ENCODE measurements at regions not wholly inside any gene's neighbourhood (a gene's known extent, or its start where the extent isn't known, plus 50 kb on each side); places are given as distances from the start of the nearest gene placed in this dataset.

- DNase-seq (ENCODE audit: extremely low read depth in 1 of 11, low read depth in 9 of 11, low spot score in 4 of 11), result no peak
Observed at GRCh38 chr9:115379719-115380118, 261.8 kb upstream of the TNC start.

- no peak for DNase-seq (ENCODE audit: extremely low read depth in 1 of 11, low read depth in 9 of 11, low spot score in 4 of 11)
Observed at GRCh38 chr9:115382865-115383264, 264.9 kb upstream of the TNC start.

DNA sequence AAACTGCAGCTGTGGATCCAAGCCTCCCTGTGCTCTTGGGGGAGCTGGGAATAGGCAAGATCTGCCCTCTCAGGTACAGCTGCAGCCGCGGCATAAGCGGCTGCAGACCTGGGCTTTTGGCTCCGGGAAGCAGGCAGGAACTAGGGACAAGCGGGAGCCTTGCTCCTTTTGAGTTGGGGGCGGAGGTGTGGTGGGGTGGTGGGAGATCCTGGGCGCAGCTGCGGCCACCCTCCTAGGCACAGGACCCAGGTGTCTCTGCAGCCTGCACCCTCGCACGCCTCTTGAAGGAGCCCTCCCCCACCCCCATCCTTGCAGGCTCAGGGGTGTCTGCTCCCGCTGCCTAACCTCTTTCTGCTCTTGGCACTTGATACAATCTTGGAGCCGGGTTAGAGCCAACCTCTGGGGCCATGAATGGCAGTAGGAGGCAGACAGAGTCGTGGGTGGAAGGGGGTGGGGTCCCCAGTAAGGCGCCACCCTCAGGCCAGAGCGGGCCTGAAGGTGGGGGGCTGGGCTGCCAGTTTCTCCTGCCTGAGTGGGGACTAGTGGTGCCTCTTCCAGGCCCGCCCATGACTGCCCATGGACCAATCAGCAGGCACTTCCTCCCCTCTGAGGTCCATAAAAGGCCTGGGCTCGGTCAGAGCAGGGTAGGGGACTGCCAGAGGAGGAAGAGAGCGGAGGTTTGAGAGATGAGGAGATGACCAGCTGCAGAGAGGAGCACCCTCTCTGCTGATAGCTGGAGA lies 267.6 kb upstream of the TNC start:
- DNase-seq (ENCODE audit: extremely low read depth in 1 of 11, low read depth in 9 of 11, low spot score in 4 of 11), result no peak

DNA sequence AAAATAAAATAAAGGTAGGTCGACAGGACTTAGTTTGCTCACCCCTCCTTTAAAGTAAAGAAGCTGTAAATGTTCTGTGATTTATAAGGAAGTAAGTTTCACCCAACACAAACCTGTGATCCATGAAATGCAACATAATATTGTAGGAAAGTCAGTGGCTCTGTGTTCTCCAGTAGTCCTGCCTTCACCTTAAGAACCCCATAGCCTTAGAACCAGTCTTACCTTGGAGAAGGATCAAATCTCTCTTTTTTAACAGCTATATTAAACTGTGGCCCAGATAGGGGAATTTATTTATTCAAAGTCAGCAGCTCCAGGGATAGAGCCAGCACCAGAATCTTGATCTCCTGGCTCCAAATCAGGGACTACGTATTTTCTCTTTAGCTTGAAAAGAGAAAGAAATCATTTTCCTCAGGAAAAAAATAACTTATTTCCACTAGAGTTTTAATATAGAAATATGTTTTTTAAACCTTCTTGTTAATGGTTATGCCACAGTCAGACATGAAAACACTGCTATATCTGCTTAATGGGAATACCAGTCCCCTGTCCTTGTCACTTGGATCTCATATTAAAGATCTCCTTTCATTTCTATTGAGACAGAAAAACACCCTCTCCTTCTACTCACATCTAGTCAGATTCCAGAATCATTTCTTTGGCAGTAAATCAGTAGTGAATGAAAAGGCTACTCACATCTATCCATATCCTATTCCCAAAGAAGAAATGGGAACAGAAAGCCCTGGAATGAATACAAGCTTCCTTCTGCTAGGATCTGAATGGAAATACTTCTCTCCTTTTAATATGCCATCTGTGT lies 269.2 kb upstream of the TNC start:
- DNase-seq (ENCODE audit: extremely low read depth in 1 of 11, low read depth in 9 of 11, low spot score in 4 of 11), result no peak

GRCh38 chr9:115391168-115391825 lies 273.3 kb upstream of the TNC start:
- DNase-seq (ENCODE audit: extremely low read depth in 1 of 11, low read depth in 9 of 11, low spot score in 4 of 11), result peak in 6 of 11 donors; percentile 33 to 68 (median 49)

DNA sequence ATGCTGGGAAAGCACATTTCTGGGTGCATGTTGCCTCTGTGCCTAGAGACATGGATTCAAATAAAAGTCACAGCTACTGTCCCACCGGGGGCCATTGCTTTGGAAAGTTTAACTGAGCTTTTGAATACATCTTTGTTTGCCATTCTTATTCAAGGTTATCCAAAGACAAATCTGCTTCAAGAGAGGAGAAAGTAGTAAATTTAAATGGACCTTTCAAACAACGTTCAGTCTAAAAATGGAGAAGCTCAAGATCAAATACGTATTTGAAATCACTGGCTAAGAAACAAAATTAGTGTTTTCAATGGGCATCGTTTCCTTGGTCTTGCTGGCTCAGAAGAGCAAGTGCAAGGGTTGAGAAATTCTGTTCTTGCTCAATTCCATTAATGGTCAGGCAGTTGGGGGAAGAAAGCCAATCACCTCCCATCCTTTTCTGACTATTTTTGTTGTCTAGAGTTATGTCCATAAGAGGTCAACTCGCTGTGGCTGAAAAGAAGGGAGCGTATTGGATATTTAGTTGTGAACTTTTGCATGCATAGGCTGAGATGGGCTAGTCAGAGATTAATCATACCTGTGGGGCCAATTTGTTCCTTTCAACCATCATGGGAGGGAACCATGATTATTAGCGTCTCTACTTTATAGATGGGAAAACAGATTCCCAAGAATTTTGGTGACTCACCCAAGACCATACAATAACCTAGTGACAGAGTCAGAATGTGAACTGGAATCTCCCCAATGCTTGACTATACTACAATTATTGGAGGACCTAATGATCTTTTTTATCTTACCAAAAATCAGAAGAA lies 276.2 kb upstream of the TNC start:
- DNase-seq (ENCODE audit: extremely low read depth in 1 of 11, low read depth in 9 of 11, low spot score in 4 of 11), result no peak

DNA sequence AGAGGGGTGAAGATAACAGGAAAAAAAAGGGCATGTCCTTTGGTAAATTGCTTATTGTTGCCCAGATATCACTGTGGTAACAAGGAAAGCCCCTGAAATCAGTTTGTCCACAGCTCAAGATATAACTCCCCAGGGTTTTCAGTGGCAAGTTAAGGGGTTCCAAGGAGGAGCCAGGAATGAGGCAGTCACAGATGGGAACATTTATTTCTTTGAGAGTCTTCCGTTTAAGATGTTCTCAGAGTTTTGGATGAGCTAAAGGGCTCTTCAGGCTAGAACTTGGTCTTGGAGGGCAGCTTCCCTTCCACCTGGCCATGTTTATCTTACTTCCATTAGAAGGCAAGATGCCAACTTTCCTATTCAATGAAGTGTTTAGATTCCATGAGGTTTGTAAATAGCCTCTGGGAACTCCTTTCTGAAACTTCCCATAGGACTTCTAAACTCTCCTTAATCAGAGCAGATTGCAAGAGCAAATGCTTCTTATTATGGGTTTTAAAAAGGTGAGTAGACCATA lies 277.6 kb upstream of the TNC start:
- DNase-seq (ENCODE audit: extremely low read depth in 1 of 11, low read depth in 9 of 11, low spot score in 4 of 11), result no peak

DNA sequence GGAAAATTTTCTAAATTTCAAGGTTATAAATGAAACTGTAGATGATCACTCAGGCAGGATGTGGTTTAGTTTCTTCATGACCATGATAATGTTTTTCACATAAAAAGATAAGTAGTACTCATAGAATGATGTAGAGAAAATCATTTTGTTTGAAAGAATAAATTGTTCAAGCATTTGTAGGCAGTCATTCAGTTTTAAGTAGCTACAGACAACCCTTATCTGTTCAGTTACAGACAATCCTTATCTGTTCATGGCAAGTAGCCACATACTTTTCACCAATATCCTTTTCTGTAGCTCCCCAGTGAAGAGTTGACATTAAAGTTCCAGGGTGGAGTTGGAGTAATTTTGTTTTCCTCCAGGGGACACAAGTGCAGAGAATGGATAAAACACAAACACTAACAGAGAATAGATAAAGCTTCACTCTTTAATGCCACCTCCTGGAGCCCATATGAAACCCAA lies 278.1 kb upstream of the TNC start:
- no peak for DNase-seq (ENCODE audit: extremely low read depth in 1 of 11, low read depth in 9 of 11, low spot score in 4 of 11)

DNA sequence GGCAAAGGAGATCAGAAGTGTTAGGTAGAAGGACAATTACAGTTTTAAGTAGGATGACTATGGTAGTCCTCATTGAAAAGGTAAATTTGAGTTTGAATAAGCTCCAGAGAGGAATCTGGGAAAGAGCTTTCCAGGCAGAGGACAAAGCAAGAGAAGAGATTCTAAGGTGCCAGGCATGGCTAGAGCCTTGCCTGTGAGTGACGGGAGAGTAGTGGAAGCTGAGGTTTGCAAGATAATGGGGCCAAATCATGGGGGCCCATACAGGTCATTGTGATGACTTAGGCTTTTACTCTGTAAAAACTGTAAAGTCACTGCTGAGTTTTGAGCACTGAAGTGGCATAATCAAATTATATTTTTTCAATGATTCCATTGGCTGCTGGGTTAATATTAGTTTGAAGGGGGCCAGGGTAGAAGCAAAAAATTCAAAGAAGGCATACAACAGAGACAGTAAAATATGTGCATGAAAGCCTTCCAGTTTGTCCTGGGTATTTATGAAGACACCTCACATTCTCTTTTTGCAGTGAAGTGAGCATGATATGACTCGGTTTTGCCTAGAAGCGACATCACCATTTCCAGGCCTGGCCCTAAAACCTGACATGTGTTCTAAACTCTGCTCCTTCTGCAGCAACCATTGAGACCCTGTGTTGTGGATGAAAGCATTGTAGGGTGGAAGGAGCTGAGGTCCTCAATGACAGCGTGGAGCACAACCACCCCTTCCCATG lies 279.8 kb upstream of the TNC start:
- no peak for DNase-seq (ENCODE audit: extremely low read depth in 1 of 11, low read depth in 9 of 11, low spot score in 4 of 11)

DNA sequence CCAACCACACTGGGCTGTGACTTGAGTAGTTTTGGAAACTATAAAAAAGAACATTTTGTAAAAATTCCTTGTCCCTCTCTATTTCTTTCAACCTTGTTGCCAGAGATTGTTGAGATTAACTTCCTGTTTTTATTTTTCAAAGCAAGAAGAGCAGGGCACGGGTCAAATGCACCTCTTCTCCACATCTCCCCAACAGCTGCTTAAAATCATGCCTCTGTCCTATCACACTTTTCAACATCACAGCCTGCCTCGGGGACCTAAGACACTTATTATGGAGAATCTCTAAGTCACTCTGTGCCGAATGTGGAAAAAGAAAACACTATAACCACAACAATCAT lies 280.3 kb upstream of the TNC start:
- DNase-seq (ENCODE audit: extremely low read depth in 1 of 11, low read depth in 9 of 11, low spot score in 4 of 11), result no peak

DNA sequence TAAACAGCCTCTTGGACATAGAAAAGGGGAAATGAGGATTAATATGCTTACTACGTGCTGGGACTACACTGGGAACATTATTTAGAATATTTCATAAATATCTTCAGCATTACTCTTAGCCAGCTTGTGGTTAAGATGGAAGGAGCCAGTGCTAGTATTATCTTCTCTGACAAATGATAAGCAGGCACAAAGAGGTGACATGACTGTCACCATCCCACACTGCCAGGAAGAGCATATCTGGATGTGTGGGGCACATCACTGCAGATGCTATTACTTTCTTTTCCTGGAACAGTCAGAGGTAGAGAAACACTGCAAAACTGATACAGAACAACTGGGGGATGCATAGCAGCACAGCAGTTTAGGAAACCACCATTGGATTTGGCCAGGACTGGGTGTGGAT lies 281.0 kb upstream of the TNC start:
- no peak for DNase-seq (ENCODE audit: extremely low read depth in 1 of 11, low read depth in 9 of 11, low spot score in 4 of 11)

- peak in 1 of 11 donors; percentile 39 for DNase-seq (ENCODE audit: extremely low read depth in 1 of 11, low read depth in 9 of 11, low spot score in 4 of 11)
Observed at GRCh38 chr9:115400796-115401195, 282.8 kb upstream of the TNC start.

- DNase-seq (ENCODE audit: extremely low read depth in 1 of 11, low read depth in 9 of 11, low spot score in 4 of 11), result peak in 7 of 11 donors; percentile 36 to 72 (median 50)
Observed at GRCh38 chr9:115401756-115402327, 283.9 kb upstream of the TNC start.

DNA sequence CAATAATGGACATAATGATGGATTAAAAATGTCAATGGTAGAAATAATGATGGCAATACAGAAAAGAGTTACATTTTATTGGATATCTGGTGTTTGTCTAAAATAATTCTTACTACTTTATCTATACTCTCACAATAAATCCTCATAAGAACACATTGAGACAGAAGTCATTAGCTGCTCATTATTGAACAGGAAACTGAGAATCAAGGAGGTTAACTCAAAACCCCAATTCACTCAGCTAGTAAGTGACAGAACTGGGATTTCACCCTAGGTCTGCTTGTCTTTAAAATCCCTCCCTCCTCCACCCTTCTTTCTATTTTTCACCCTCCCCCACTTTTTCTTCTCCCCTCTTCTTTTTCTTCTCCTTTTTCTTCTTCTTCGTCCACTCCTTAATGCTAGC lies 285.8 kb upstream of the TNC start:
- no peak for DNase-seq (ENCODE audit: extremely low read depth in 1 of 11, low read depth in 9 of 11, low spot score in 4 of 11)

DNA sequence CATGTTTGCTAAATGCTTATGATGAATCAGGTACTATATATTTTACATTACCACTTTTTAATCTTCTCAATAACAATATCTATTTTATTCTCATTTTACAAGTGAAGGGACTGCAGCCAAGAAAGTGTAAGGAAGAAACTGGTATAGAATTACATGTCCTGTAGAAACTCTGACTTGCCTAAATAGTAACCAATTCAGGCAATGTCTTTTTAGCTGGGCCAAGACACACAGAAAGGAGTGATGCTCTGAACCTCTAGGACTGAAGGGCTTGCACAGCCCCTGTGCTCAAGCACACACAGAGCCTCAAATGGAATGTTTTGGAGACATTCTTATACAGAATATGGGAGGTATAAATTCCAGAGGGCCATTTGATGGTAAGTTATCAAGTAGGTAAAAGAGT lies 286.4 kb upstream of the TNC start:
- no peak for DNase-seq (ENCODE audit: extremely low read depth in 1 of 11, low read depth in 9 of 11, low spot score in 4 of 11)

DNA sequence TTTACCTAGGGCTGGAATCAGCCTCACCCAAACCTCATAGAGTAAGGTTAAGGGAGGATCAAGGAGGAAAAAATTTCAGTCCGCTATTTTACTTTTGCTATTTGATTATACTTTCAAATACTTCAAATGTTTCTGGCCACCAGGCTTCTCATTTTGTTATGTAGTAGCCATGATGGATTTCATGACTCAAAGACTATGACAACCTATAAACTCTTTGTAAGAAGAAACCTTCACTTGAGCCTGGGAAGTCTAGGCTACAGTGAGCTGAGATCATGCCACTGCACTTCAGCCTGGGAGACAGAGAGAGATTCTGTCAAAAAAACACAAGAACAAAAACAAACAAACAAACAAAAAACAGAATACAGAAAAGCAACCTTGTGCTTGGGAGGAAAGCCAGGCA lies 293.6 kb upstream of the TNC start:
- DNase-seq (ENCODE audit: extremely low read depth in 1 of 11, low read depth in 9 of 11, low spot score in 4 of 11), result no peak

DNA sequence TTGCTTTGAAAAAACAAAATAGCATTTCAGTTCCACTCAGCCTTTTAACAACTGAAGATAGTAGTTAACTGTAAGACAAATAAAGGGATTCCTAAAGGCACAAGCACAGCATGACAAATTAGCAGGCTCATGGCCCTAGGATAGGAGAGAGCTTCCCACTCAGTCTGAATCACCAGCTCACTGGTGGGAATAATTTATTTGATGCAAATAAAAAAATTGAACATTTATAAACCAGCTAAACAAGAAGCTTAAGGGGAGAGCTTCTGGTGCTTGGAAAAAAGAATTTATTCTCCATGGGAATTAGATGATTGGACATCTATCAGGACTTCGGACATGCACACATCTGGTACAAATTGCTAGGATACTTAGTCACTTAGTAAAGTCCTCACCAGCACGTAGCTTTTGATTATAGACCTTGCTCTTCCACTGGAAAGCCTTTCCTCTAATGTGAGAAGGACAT lies 294.1 kb upstream of the TNC start:
- no peak for DNase-seq (ENCODE audit: extremely low read depth in 1 of 11, low read depth in 9 of 11, low spot score in 4 of 11)

GRCh38 chr9:115412656-115413055 lies 294.7 kb upstream of the TNC start:
- DNase-seq (ENCODE audit: extremely low read depth in 1 of 11, low read depth in 9 of 11, low spot score in 4 of 11), result no peak
